ENCODE measurements at regions not wholly inside any gene's neighbourhood (a gene's known extent, or its start where the extent isn't known, plus 50 kb on each side); places are given as distances from the start of the nearest gene placed in this dataset.

DNA sequence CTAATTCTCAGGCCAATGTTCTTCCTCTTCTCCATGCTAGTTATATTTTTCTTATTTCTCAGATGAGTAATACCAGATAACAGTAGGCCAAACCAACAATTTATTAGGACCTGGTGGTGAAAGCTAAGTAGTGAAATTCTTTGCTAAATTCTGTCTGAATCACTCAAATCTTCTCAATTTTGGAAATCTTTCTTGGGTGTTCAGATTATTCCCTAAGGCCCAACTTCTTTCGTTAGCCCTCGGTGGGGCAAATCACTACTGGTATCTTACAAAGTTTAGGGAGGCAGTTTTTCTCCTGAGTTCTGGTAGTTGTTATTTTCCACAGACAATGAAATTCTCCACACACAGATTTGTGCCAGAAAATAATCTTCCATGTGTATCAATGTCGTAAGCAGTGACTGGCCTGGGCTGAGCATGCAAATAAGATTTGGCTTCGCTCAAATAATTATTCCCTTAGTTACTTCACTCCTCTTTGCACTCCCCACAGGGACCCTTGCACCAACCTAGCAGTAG is 443.5 kb upstream of the SLC14A2 start:
- TF ChIP-seq YY1 (IDR thresholded peaks at IDR 0.05; ENCODE audit: extremely low read depth, insufficient replicate concordance, low read depth, low read length), result no peak
- no peak for TF ChIP-seq ZFX (IDR thresholded peaks at IDR 0.05)
- TF ChIP-seq RAD21 (IDR thresholded peaks at IDR 0.05; ENCODE audit: low read depth), result no peak
- TF ChIP-seq FOSL1 (IDR thresholded peaks at IDR 0.05; ENCODE audit: low read depth), result no peak
- no peak for TF ChIP-seq ELF1 (IDR thresholded peaks at IDR 0.05; ENCODE audit: borderline replicate concordance, low read depth)
- TF ChIP-seq CEBPB (IDR thresholded peaks at IDR 0.05; ENCODE audit: low read depth), result no peak
- TF ChIP-seq TCF7L2 (IDR thresholded peaks at IDR 0.05; ENCODE audit: borderline replicate concordance, extremely low read depth, insufficient read depth, insufficient read length), result no peak
- TF ChIP-seq, protein P1, sequence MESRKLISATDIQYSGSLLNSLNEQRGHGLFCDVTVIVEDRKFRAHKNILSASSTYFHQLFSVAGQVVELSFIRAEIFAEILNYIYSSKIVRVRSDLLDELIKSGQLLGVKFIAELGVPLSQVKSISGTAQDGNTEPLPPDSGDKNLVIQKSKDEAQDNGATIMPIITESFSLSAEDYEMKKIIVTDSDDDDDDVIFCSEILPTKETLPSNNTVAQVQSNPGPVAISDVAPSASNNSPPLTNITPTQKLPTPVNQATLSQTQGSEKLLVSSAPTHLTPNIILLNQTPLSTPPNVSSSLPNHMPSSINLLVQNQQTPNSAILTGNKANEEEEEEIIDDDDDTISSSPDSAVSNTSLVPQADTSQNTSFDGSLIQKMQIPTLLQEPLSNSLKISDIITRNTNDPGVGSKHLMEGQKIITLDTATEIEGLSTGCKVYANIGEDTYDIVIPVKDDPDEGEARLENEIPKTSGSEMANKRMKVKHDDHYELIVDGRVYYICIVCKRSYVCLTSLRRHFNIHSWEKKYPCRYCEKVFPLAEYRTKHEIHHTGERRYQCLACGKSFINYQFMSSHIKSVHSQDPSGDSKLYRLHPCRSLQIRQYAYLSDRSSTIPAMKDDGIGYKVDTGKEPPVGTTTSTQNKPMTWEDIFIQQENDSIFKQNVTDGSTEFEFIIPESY (IDR thresholded peaks at IDR 0.05; ENCODE audit: extremely low read depth, insufficient replicate concordance, low read length), result no peak
- no peak for TF ChIP-seq SIN3A (IDR thresholded peaks at IDR 0.05; ENCODE audit: low read depth)
- TF ChIP-seq EZH2phosphoT487 (IDR thresholded peaks at IDR 0.05; ENCODE audit: borderline replicate concordance), result no peak
- no peak for TF ChIP-seq JUND (IDR thresholded peaks at IDR 0.05)
- TF ChIP-seq SRF (IDR thresholded peaks at IDR 0.05; ENCODE audit: low read depth), result no peak
- TF ChIP-seq, protein P2, sequence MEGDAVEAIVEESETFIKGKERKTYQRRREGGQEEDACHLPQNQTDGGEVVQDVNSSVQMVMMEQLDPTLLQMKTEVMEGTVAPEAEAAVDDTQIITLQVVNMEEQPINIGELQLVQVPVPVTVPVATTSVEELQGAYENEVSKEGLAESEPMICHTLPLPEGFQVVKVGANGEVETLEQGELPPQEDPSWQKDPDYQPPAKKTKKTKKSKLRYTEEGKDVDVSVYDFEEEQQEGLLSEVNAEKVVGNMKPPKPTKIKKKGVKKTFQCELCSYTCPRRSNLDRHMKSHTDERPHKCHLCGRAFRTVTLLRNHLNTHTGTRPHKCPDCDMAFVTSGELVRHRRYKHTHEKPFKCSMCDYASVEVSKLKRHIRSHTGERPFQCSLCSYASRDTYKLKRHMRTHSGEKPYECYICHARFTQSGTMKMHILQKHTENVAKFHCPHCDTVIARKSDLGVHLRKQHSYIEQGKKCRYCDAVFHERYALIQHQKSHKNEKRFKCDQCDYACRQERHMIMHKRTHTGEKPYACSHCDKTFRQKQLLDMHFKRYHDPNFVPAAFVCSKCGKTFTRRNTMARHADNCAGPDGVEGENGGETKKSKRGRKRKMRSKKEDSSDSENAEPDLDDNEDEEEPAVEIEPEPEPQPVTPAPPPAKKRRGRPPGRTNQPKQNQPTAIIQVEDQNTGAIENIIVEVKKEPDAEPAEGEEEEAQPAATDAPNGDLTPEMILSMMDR (IDR thresholded peaks at IDR 0.05 in 2 of 3, conservative IDR thresholded peaks at IDR 0.05 in 1 of 3; ENCODE audit: borderline replicate concordance in 1 of 3, insufficient read depth in 1 of 3, low read depth in 2 of 3, low read length in 2 of 3), result no peak
- TF ChIP-seq, protein P3, sequence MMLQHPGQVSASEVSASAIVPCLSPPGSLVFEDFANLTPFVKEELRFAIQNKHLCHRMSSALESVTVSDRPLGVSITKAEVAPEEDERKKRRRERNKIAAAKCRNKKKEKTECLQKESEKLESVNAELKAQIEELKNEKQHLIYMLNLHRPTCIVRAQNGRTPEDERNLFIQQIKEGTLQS (IDR thresholded peaks at IDR 0.05), result no peak
- TF ChIP-seq ZNF274 (IDR thresholded peaks at IDR 0.05; ENCODE audit: low read depth, low read length), result no peak
- TF ChIP-seq, protein P4, sequence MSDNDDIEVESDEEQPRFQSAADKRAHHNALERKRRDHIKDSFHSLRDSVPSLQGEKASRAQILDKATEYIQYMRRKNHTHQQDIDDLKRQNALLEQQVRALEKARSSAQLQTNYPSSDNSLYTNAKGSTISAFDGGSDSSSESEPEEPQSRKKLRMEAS (IDR thresholded peaks at IDR 0.05), result no peak
- TF ChIP-seq EGR1 (IDR thresholded peaks at IDR 0.05; ENCODE audit: low read depth), result no peak
- intact Hi-C loops (cut with micrococcal nuclease), result no loop called here
- Histone ChIP-seq H4K20me1 (ENCODE audit: insufficient read depth) (no peaks in the 10 kb centered on the region; the same call in 1 of the 2 replicates), H3K9me3 (ENCODE audit: control insufficient read depth in 1 of 2, insufficient read depth in 1 of 2, low read depth in 1 of 2, low read length in 2 of 2) (peaks cover 0 to 23% of the 10 kb centered on the region in 2 experiments; a peak in 2 of 4 replicates), H2AFZ (ENCODE audit: low read depth, low read length, poor library complexity, severe bottlenecking) (no peak overlapping the region), H3K4me1 (ENCODE audit: control insufficient read depth in 1 of 2, insufficient read depth in 2 of 2, low read length in 2 of 2) (no peaks in the 10 kb centered on the region), H3K4me2 (ENCODE audit: low read length) (no peak overlapping the region), H3K79me2 (ENCODE audit: insufficient read depth, low read length) (no peaks in the 10 kb centered on the region), H3K27ac (ENCODE audit: low read depth, low read length) (no peak overlapping the region), H3K9ac (ENCODE audit: low read length) (no peak overlapping the region), H3K36me3 (ENCODE audit: control insufficient read depth in 1 of 2, insufficient read depth in 2 of 2, low read length in 2 of 2) (no peaks in the 10 kb centered on the region), H3K9me2 (ENCODE audit: insufficient read depth) (no peaks in the 10 kb centered on the region), H3K27me3 (ENCODE audit: insufficient read depth, low read length) (no peaks in the 10 kb centered on the region), H3K4me3 (replicated peaks in 1 of 2; ENCODE audit: low read depth in 1 of 2, low read length in 2 of 2) (no peak overlapping the region)
- no TSS peak for BruUV-seq (replicated peaks)
- DNase-seq (ENCODE audit: low read depth, low spot score) (no peak), ATAC-seq (no peak)
- POLR2A ChIA-PET, result no interaction called here
- RAD21 ChIA-PET (ENCODE audit: low non-redundant PET in 1 of 2, low total read pairs in 2 of 2, uncharacterized antibody in 2 of 2, unreplicated experiment in 2 of 2), result no interaction called here
- CTCF ChIA-PET, result no interaction called here
